GM10248 (cell line): ENCODE measurements at regions not wholly inside any gene's neighbourhood (a gene's known extent, or its start where the extent isn't known, plus 50 kb on each side); places are given as distances from the start of the nearest gene placed in this dataset.

Source experiments
- CTCF ChIA-PET: fragments of 300-600 bp; sonication (Branson Sonifier 250); formaldehyde crosslinking; extraction: SDS; loops from one replicate; lab custom pipeline; 2021; ENCODE audit warnings: antibody characterized with exemption; lab: Yijun Ruan, JAX
- POLR2A ChIA-PET: fragments of 350-650 bp; sonication (Branson Sonifier 250); formaldehyde crosslinking; extraction: SDS; loops from one replicate; lab custom pipeline; 2020; ENCODE audit warnings: antibody characterized with exemption; lab: Yijun Ruan, JAX
- DNase-seq: peaks from one replicate; pipeline ENCODE4 v3.0.0; 2012; ENCODE audit errors: extremely low spot score
- CTCF ChIP-seq: IDR thresholded peaks from 2 replicates; pipeline ENCODE4 v1.5.1; 2012; ENCODE audit warnings: mild to moderate bottlenecking, low read depth; ENCODE audit errors: extremely low read depth, missing control alignments, control extremely low read depth

- no peak for TF ChIP-seq CTCF
- CTCF ChIA-PET = no interaction called here
Observed at GRCh38 chr4:132059227-132059626, 1089.9 kb upstream of the PCDH10 start.

GRCh38 chr4:132062611-132063239 is 1086.4 kb upstream of the PCDH10 start:
- TF ChIP-seq CTCF = no peak
- DNase-seq = no peak
- CTCF ChIA-PET = interaction anchor here (1.2 to 3.1 kb wide), 3 partner anchors 12 to 13 kb away, joined by 3 to 15 read pairs (median 3); no protein-coding TSS in a partner anchor
- POLR2A ChIA-PET = no interaction called here

More at GRCh38 chr4:132059227-132059626, 1089.9 kb upstream of the PCDH10 start:
- DNase-seq = no peak
- POLR2A ChIA-PET = no interaction called here

DNA sequence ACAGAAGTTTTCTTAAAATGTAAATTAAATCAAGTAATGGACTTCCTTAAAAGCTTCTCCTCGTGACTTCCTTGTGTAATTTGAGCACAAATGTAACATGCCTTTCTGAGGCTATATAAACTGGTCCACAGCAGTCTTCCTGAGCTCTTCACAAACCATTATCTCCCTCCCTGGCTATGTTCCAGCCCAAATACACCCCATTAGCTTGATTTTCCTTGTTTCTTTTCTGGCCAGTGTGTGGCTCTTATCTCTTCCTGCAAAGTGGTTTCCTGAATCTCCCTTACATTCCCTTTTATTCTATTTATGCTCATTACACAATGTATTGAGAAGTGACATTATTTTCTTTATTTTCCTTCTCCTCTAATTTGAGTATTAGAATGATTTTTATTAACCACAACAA is 1085.3 kb upstream of the PCDH10 start:
- POLR2A ChIA-PET = no interaction called here
- CTCF ChIA-PET = interaction anchor here (3.1 kb wide), 1 partner anchor 14 kb away, joined by 15 read pairs; no protein-coding TSS in a partner anchor
- DNase-seq = no peak
- no peak for TF ChIP-seq CTCF

GRCh38 chr4:132065940-132066495 is 1083.1 kb upstream of the PCDH10 start:
- POLR2A ChIA-PET = no interaction called here
- TF ChIP-seq CTCF = no peak
- CTCF ChIA-PET = interaction anchor here (3.1 kb wide), 1 partner anchor 16 kb away, joined by 15 read pairs; no protein-coding TSS in a partner anchor
- no peak for DNase-seq

- ChIA-PET POLR2A (no interaction called here), CTCF (no interaction called here)
- TF ChIP-seq CTCF = no peak
- no peak for DNase-seq
Observed at GRCh38 chr4:132071815-132072214, 1077.3 kb upstream of the PCDH10 start.

DNA sequence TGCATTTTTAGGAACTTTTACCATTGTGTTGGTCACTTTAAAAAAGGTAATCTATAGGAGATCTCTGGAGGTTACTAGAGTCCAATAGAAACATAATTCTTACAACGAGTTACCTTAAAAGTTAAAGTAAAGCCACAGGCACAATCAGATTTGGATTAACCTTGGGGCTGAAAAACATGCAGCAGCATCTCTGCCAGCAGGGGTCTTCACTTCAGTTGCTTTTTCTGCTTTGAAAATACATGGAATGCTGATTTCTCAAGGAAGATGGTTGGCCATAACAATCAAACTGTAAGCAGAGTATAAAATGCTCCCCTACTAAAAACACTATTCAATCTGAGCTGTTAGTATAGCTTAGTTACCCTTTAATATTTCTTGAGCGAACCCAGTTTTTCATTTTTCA is 1072.3 kb upstream of the PCDH10 start:
- ChIA-PET CTCF (no interaction called here), POLR2A (no interaction called here)
- TF ChIP-seq CTCF = no peak
- DNase-seq = no peak

GRCh38 chr4:132085105-132085504 is 1064.0 kb upstream of the PCDH10 start:
- ChIA-PET POLR2A (no interaction called here), CTCF (no interaction called here)
- no peak for DNase-seq
- no peak for TF ChIP-seq CTCF
